Activated CD4-positive, CD25-positive, alpha-beta regulatory T cell treated with anti-CD3 and anti-CD28 coated beads, Interleukin-2, amount 50 U/mL, for 24 hours (primary cell): ENCODE measurements at regions not wholly inside any gene's neighbourhood (a gene's known extent, or its start where the extent isn't known, plus 50 kb on each side); places are given as distances from the start of the nearest gene placed in this dataset.

Experiments used
- ATAC-seq, 2 donors: fragments of 150-1000 bp; cut with Tn5 transposase; one replicate each; pipeline ENCODE4 v1.10.0; 2021; ENCODE audit warnings: mild to moderate bottlenecking in 1 of 2, moderate library complexity in 1 of 2

DNA sequence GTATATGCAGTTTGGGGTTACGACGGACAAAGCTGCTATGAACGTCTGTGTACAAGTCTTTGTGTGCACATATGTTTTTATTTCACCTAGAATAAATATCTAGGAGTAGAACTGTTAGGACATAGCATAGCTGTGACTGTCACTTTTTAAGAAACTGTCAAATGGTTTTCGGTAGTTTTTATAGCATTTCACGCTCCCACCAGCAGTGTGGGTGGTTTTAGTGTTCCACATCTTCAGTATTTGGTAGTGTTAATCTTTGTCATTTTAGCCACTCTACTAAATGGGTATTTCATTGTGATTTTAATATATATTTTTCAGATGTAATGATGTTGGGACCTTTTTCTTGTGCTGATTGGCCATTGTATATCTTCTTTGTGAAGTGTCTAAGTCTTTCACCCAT, 109.1 kb upstream of the BCAT1 start:
- no peak for ATAC-seq

DNA sequence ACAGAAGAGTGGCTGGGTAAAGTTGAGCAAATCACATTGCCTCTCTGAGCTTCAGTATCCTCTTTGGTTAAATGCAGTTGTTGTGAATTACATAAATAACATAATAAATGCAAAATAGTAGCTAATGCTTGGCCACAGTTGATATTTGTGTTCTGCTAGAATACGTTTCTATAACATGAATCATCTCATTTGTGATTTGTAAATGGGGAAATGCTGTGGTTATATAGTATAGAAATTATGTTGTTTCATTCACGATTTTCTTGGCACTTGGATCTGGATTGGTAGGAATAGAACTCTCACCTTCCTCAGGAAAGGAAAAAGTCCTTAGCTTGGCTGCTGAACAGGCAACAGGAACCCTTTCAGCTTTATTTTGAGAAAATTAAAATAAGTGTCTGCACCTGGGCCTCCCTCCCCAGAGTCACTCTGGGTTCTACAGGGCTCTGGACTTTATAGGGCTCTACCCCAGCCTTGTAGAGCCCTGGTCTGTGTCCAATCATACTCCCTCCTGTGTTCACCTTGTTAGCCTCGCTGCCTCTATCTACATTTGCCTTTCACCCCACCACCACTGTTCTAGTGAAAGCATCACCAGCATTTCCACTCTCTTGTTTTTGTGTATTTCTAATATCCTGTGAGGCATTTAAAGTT, 107.7 kb upstream of the BCAT1 start:
- no peak for ATAC-seq

DNA sequence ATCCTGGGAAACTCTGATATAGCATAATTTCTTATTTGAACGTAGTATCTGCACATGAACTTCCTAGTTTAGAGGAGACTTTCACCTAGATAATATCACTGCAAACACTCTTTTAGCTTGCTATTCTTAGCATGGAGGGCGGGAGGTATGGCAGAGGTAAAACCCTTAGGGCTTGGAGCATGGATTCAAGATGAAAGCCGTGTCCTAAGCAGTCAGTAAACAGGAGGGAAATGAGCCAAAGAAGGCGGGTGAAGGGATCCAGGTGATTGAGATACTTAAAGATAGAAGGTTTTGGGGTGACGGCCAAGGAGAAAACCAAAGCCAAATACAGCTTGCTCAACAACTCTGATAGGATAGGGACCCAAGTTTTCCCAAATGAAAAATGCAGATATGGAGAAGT, 107.1 kb upstream of the BCAT1 start:
- ATAC-seq = no peak

DNA sequence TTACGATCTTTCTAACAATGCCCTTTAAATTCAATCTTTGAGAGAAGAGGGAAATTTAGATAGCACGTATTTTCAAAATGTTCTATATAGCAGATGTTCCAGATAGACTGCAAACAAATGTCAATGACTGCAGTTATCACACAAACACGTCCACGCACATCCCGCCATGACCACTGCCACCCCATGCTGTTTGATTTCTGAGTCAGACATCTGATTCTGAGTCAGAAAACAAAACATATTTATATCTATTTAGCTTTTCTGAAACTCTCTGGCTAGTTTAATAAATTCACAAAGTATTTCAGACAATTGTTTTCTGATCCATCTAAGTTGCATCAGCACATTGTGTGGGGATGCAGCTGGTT, 105.9 kb upstream of the BCAT1 start:
- peak; percentile 18 to 22 for ATAC-seq

DNA sequence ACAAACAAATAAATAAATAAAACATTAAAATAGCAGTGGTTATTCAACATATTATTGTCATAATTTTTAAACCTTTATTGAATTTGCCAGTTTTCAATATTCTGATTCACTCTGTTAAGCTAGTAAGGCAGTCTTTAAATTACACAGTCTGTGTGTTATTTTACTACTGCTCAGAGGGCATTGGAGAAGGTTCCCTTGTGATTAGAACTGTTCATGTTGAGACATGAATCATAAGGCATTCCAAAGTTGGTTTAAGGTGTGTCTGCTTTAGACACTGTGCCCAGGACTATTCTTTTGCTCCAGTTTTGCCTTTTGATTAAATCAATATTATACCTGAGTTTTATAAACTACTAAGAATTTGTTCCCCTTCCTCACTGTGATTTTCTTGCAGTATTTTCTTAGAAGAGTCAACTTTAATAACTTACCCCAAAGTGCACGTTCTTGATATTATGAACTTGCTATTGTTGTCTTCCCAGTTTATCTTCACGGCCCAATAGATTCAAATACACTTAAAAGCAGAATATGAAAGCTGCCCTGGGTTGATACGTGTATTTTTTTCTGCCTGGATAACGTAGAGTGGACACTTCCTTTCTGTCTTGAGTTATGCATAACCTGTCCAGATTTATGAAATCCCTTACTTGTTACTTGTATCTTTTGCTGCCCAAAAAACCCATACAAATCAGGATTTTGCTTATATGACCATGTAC, 105.3 kb upstream of the BCAT1 start:
- no peak for ATAC-seq

DNA sequence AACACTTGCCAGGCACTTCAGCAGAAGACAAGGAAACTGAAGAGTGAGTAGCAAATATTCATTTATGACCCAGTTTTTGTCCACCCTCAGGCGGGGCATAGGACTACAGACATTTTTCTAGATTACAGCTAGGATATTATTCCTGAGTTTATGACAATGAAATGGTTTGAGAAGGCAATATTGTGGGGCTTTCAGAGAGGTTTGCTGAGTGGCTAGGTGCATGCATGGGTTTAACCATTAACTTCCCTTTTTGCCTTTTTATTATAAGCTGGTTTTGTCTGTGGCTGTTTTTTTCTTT, 104.0 kb upstream of the BCAT1 start:
- ATAC-seq = no peak

DNA sequence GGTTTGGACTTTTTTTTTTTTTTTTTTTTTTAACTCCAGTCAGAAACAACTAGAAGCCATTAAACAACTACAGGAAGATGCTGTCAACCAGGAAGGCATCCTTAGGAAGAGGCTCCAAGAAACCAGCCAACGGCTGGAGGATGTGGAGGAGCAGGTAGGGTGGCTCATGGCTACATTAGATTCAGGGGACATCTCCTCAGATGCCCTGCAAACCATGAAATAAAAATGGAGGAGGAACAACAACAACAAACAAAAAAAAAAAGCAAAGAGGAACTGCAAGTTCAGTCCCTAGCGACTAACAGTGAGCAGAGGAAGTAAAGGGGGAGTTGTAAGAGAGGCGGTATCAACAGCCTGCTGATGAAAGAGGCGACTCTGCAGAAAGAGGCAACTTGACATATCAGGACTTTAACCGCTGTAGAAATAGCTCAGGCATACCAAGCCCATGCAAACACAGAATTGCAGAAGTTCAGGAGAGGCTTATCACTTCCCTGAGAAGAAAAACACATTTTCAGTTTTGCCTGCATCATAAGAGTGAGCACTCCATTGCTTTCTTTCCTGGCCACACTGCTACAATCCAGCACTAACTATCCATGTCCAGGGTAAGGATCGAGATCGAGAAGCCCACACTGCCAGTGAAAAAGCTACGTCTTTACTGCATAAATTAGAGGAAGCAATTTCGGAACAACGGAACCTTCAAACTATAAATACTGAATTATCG, 103.5 kb upstream of the BCAT1 start:
- ATAC-seq = peak; percentile 41 to 49

DNA sequence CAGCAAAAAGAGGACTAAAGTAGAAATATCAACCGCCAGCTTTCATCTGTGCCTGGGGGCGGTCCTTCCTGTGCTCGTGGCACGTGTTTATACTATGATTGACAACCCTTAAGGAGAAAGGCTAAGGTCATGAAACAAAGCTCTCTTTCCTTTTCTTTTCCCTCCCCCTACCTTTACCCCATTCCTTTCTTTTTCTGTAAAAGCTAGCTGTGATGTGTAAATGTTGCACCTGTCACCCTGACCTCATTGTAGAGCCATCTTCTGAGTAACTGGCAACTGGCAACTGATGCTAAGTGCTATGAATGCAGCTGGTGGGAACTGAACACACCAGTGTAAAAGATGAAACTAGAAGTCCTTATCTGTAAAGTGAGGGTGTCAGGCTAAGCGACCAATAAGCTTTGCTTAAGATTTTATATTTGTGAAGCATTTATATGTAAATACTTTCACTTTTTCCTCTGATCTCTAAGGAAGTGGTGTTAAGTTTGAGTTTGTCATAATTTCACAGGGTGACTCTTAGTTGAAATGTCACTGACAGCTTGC, 102.8 kb upstream of the BCAT1 start:
- peak; percentile 92 for ATAC-seq

DNA sequence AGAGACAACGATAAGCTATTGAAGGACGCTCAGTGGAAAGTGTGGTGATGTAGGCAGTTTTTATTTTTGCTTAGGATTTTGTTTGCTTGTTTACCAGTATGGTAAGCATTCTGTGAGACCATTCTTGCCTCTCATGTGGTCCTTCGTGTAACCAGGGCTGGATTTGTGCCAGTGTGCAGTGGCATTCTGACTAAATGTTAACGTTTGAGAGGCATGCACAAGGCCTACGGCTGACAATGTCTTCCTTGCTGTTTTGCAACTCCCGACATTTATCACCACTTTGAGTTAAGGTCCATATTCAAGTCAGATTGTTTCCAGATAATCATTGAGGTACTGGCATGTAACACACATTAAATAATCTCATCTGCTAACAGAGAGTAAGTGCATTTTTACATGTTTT, 102.3 kb upstream of the BCAT1 start:
- ATAC-seq = no peak

DNA sequence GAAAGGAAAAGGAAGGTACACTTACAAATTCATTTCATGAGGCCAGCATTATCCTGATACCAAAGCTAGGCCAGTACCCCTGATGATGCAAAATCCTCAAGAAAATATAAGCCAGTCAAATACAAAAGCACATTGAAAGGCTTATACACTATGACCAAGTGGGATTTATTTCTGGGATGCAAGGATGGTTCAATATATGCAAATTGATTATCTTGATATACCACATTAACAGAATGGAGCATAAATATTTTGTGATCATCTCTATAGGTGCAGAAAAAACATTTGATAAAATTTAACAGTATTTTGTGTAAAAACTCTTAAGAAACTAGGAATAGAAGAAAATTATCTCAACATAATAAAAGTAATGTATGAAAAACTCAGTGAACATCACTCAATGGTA, 97.0 kb upstream of the BCAT1 start:
- no peak for ATAC-seq

DNA sequence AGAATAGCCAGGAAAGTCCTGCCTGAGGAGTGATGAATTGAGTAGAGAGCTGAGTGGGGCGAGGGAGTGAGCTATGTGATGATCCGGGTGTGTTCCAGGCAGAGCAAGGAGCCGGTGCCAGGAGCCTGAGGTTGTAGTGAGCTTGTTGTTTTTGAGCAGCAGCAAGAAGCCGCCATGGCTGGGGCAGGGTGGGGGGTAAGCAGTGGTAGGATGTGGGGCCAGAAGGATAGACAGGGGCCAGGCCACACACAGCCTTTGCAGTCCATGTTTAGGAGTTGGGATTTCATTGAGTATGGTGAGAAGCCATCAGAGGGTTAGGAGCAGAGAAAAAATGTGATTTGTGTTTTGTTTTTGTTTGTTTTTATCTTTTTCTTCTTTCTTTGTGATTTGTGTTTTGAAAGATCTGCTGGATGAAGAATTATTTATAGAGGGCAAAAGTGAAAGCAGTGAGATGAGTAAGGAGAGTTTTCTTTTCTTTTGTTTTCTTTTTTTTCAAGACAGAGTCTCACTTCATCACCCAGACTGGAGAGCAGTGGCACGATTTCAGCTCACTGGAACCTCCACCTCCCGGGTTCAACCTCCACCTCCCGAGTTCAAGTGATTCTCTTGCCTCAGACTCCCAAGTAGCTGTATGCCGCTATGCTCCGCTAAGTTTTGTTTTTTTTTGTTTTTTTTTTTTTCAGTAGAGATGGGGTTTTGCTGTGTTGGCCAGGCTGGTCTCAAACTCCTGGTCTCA, 92.3 kb upstream of the BCAT1 start:
- ATAC-seq = no peak

DNA sequence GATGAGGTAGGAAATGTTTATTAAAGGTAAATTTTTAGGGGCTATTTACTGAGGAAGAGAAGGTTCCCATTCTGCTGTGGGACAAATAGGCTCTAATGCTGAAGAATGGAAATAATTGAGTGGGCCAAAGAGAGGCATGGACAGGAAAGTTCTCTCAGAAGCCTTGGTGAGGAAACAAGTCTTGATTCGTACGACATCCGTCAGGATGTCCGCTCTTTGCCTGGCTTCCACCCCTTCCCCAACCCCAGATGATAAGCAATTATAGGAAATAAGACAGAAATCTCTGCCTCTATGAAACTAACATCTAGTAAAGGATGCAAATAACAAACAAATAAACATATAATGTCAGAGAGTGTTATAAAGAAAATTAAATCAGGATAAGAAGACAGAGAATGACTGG, 91.7 kb upstream of the BCAT1 start:
- no peak for ATAC-seq

DNA sequence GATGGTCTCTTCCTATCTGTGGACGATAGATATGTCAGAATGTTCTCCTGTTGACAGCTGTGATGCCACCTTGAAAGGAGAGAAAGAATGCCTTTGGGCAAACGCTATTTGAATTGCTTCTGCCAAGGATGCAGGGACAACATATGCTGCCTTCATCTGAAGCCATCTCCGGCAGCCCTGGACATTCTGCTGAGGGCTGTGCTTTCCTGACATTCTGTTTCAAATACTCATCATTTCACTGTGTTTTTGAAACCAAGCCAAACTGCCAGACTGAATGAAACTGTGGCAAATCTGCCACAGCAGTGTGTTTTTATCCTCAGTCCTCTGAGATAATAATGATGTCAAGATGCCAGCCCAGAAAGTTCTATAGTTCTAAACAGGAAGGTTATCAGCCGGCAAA, 85.8 kb upstream of the BCAT1 start:
- no peak for ATAC-seq

DNA sequence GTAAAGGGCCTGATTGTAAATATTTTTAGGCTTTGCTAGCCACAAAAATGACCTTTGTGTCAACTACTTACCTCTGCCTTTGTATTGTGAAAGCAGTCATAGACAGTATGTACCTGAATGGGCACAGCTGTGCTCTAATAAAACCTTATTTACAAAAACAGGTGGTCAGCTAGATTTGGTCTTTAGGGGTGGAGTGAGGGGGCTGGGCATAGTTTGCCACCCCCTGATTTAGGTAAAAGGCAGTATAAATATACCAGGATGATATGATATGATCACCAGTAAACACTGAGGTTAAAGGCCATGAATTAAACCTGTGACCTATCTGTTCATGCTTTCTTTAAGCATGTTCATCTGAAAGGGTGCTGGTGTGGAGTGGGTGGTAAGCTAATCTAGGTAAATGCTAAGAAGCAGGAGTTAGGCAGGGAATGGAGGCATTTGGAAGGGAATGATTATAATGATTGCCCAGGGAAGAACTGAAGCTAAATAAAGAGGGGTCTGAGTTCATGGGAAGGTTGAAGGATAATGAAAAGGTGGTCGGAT, 77.1 kb upstream of the BCAT1 start:
- ATAC-seq = no peak

DNA sequence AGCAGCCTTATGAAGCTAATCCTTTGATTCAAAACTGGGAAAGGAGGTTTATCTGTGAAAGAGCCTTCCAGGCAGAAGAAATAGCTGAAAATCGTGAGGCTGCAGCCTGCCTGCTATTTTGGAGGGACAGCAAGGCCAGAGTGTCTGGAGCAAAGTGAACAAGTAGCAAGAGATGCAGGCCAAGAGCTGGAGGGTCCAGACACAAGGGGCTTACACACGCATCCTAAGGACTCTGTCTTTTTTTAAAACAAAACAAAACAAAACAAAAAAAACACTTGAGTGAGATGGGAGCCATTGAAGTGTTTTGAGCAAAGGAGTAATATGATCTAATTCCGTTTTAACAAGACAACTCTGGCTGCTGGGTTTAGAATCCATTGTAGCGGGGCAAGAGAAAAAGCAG, 76.4 kb upstream of the BCAT1 start:
- ATAC-seq = no peak

DNA sequence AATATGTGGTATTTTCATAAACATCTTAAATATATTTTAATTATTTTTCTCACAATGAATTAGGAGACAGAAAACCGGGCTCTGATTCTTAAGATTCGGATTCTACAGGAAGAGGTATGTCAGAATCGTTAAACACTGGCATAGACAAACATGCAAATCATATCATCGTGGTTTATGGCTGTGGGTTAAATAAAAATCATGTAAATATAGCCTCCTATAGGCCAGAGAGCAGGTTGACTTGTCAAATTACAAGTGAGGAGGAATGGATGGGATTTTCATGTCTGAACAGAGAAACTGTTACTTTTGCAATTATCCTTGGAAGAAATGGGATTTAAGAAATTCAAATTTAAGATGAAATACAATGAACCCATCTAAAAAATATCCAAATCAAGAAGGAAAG, 74.9 kb upstream of the BCAT1 start:
- no peak for ATAC-seq

DNA sequence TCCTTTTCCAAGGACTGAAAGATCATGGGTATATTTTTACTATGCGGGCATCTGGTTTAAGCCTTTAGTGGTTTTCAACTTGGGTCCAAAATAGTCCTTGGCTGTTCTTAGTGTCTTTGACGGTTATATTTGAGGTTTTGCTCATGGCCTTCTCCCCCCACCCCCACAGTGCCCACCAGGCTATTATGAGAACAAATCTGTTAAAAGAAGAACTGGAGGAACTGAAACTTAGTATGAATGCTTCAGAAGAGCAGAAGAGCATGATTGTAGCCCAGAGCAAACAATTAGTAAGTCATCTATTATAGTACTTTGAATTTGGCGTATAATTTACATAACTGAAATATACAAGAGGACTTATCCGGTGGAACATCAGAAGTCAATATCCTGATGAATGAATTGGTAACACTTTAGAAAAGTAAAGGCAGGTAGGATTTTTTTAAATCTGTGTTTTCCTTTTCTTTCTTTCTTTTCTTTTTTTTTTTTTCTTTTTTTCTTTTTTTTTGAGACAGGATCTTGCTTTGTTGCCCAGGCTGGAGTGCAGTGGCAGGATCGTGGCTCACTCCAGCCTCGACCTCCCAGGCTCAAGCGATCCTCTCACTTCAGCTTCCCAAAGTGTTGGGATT, 71.8 kb upstream of the BCAT1 start:
- ATAC-seq = no peak

DNA sequence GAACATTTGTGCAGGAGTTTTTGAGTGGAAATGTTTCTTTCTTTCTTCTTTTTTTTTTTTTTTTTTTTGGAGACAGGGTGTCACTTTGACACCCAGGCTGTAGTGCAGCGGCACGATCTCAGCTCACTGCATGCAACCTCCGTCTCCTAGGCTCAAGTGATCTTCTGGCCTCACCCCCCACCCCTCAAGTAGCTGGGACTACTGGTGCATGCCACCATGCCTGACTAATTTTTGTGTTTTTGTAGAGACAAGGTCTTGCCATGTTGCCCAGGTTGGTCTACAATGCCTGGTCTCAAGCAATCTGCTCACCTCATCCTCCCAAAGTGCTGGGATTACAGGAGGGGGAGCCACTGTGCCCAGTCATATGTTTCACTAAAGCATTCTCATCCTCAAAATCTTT, 69.2 kb upstream of the BCAT1 start:
- ATAC-seq = no peak

DNA sequence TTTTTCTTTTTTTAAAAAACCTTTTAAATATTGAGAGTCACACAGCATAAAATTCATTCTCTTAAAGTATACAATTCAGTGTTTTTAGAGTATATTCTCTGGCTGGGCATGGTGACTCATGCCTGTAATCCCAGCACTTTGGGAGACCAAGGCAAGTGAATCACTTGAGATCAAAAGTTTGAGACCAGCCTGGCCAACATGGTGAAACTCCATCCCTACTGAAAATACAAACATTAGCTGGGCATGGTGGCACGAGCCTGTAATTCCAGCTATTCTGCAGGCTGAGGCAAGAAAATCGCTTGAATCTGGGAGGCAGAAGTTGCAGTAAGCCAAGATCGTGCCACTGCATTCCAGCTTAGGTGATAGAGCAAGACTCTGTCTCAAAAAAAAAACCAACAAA, 68.4 kb upstream of the BCAT1 start:
- ATAC-seq = no peak

DNA sequence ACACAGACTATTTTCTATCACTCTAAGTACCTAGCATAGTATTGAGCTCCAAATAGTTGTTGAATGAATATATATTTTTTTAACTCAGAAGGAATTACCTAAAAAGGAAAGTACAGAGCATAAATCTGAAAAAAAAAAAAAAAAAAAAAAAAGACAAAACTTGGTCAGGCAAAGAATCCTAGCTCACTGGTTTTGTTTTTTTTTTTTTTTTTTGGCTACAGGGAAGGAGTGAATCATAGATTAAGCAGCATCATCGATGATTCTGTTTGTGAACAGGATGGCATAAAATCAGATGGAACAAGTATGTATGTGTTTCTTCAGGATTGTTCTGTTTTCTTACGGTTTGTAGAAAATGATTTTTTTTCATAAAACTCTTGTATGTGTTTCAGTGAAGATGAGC, 66.1 kb upstream of the BCAT1 start:
- no peak for ATAC-seq

DNA sequence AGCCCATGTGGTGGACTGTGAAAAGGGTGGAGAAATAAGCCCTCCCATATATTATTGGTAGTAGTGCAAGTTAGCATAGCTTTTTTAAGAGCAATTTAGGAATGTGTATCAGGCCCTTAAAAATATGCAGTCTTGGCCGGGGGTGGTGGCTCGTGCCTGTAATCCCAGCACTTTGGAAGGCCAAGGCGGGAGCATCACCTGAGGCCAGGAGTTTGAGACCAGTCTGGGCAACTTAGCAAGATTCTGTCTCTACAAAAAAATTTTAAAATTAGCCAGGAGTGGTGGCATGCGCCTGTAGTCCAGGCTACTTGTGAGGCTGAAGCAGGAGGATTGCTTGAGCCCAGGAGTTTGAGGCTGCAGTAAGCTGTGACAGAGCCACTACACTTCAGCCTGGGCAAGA, 64.2 kb upstream of the BCAT1 start:
- ATAC-seq = no peak

DNA sequence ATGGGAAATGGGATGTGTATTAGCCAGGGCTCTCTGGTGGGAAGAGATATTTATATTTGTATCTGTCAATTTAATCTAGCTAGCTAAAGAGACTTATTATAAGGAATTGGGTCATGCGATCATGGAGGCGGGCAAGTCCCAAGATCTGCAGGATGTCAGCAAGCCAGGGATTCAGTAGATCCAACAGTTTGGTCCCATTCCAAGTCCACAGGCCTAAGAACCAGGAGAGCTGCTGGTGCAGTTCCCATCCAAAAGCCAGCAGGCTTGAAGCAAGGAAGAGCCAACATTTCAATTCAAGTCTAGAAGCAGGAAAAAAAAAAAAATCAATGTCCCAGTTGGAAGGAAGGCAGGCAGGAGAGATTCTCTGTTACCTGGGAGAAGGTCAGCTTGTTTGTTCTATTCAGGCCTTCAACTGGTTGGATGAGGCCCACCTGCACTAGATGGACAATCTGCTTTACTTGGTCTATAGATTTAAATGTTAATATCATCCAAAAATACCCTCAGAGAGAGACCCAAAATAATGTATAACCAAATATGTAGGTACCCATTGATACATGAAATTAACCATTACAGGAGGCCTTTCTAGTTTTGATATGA, 60.7 kb upstream of the BCAT1 start:
- ATAC-seq = no peak
